ENCODE measurements at regions not wholly inside any gene's neighbourhood (a gene's known extent, or its start where the extent isn't known, plus 50 kb on each side); places are given as distances from the start of the nearest gene placed in this dataset.

DNA sequence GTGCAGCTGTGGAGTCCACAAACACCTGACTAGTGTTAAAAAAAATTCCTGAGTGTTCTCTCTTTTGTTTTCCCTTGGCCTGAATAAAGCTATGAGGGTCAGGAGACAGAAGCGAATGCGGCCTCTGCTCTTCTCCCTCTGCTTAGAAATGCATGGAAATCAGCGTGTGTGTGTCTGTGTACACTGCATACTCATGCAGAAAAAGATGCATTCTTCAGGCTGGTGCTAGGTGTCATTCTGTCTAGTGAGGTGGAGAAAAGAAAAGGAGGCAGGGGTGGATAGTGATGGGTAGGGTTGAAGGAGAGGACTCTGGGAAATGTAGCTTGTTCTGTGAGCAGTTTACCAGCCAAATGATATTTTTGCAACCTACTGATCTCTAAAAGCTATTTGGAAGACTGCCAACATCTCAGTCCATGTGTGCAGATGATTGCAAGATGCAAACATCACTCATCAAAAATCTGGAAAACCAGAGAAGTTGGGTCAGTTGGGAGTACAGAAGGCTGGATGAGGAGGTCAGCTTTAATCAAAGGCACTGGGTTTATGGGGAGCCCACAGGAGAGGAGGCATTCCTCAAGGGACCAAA, 177.7 kb downstream of the INSIG2 start:
- no peaks in the 10 kb centered on the region for H3K4me1 ChIP-seq (replicated peaks in 1 of 2; ENCODE audit: control insufficient read depth in 2 of 2, insufficient read depth in 2 of 2, low read length in 2 of 2)
- no peak for DNase-seq (ENCODE audit: extremely low read depth in 1 of 4, low spot score in 3 of 4)
- H3K4me3 ChIP-seq = no peak overlapping the region
- BruUV-seq (replicated peaks) = no TSS peak
- H3K36me3 ChIP-seq (ENCODE audit: control insufficient read depth, insufficient read depth, low read length) = no peaks in the 10 kb centered on the region
- H3K27ac ChIP-seq (ENCODE audit: extremely low read depth, low read depth, low read length) = no peak overlapping the region
- H3K27me3 ChIP-seq (ENCODE audit: control insufficient read depth in 2 of 2, insufficient read depth in 2 of 2, low read length in 2 of 2) = peaks cover 0 to 20% of the 10 kb centered on the region in 2 experiments; a peak in 2 of 5 replicates
- H4K20me1 ChIP-seq (replicated peaks; ENCODE audit: control insufficient read depth, insufficient read depth, low read length) = no peaks in the 10 kb centered on the region
- H3K9me1 ChIP-seq (ENCODE audit: control insufficient read depth, insufficient read depth, low read length) = no peaks in the 10 kb centered on the region
- no peak overlapping the region for H3K4me2 ChIP-seq (ENCODE audit: insufficient read depth, low read length)
- CTCF ChIA-PET (ENCODE audit: low intra/inter-chr PET ratio) = no interaction called here
- no peak for ATAC-seq
- TF ChIP-seq HMBOX1 (IDR thresholded peaks at IDR 0.05) (no peak), MTA1 (IDR thresholded peaks at IDR 0.05; ENCODE audit: borderline replicate concordance) (no peak), ZNF444 (CRISPR knock-in tag; IDR thresholded peaks at IDR 0.05) (no peak), NFIC (IDR thresholded peaks at IDR 0.05) (0 out of 2 replicates have a peak, but pooled peaks have one; percentile 33)
- no peak for FAIRE-seq
- 0% methylated on average over 3 of the region's 3 CpGs for WGBS (ENCODE audit: insufficient coverage, low coverage, missing lambda C conversion rate)
- no peak overlapping the region for H3K9ac ChIP-seq (ENCODE audit: insufficient read depth in 1 of 2, low read depth in 2 of 2, low read length in 2 of 2)
- H3K9me3 ChIP-seq (replicated peaks; ENCODE audit: control insufficient read depth, insufficient read depth, low read depth, low read length) = no peaks in the 10 kb centered on the region
- H2AFZ ChIP-seq (ENCODE audit: low read depth, low read length) = no peak overlapping the region
- intact Hi-C loops (cut with micrococcal nuclease) (no loop called here), in situ Hi-C loops (cut with MboI) (no loop called here)
- H3K79me2 ChIP-seq (ENCODE audit: control insufficient read depth, insufficient read depth, low read length) = no peaks in the 10 kb centered on the region
- POLR2A ChIA-PET = no interaction called here

All from K562 (cell line).